ENCODE measurements at regions not wholly inside any gene's neighbourhood (a gene's known extent, or its start where the extent isn't known, plus 50 kb on each side); places are given as distances from the start of the nearest gene placed in this dataset.

GRCh38 chr4:156374069-156374468 is 420.4 kb upstream of the CTSO start:
- TF ChIP-seq POLR2AphosphoS5 (IDR thresholded peaks at IDR 0.05; ENCODE audit: low read depth) (no peak), CREB1 (CRISPR knock-in tag; IDR thresholded peaks at IDR 0.05; ENCODE audit: low read depth) (no peak), EZH2 (IDR thresholded peaks at IDR 0.05; ENCODE audit: low read depth, unreplicated experiment) (no peak), EZH2phosphoT487 (IDR thresholded peaks at IDR 0.05; ENCODE audit: unreplicated experiment) (no peak), REST (IDR thresholded peaks at IDR 0.05; ENCODE audit: unreplicated experiment) (no peak)
- TF ChIP-seq, protein P1, sequence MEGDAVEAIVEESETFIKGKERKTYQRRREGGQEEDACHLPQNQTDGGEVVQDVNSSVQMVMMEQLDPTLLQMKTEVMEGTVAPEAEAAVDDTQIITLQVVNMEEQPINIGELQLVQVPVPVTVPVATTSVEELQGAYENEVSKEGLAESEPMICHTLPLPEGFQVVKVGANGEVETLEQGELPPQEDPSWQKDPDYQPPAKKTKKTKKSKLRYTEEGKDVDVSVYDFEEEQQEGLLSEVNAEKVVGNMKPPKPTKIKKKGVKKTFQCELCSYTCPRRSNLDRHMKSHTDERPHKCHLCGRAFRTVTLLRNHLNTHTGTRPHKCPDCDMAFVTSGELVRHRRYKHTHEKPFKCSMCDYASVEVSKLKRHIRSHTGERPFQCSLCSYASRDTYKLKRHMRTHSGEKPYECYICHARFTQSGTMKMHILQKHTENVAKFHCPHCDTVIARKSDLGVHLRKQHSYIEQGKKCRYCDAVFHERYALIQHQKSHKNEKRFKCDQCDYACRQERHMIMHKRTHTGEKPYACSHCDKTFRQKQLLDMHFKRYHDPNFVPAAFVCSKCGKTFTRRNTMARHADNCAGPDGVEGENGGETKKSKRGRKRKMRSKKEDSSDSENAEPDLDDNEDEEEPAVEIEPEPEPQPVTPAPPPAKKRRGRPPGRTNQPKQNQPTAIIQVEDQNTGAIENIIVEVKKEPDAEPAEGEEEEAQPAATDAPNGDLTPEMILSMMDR (conservative IDR thresholded peaks at IDR 0.05; ENCODE audit: low read depth in 2 of 2), result no peak

All from GM23338 (cell line).